ENCODE measurements at regions not wholly inside any gene's neighbourhood (a gene's known extent, or its start where the extent isn't known, plus 50 kb on each side); places are given as distances from the start of the nearest gene placed in this dataset.

DNA sequence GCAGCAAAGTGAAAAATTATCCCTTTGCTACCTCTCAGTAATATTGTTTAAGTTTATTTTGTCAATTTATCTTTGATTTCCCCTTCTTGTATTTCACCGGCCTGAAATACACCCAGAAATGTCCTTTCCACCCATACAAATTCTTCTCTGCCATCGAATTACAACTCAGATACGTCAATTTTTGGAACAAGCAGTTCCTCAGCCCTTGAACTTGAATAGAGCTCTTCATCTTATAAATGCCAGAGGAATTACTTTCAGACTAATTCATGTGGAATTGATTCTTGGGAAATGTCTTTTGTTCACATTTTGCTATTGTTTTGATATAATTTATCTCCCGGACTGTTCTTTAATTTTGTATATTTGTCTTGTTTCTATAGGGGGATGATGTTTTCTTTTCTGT, 1359.3 kb upstream of the MIR17HG start:
- no peak overlapping the region for H3K27ac ChIP-seq (ENCODE audit: low read depth, low read length)
- POLR2A ChIA-PET = no interaction called here
- TF ChIP-seq, protein P1, sequence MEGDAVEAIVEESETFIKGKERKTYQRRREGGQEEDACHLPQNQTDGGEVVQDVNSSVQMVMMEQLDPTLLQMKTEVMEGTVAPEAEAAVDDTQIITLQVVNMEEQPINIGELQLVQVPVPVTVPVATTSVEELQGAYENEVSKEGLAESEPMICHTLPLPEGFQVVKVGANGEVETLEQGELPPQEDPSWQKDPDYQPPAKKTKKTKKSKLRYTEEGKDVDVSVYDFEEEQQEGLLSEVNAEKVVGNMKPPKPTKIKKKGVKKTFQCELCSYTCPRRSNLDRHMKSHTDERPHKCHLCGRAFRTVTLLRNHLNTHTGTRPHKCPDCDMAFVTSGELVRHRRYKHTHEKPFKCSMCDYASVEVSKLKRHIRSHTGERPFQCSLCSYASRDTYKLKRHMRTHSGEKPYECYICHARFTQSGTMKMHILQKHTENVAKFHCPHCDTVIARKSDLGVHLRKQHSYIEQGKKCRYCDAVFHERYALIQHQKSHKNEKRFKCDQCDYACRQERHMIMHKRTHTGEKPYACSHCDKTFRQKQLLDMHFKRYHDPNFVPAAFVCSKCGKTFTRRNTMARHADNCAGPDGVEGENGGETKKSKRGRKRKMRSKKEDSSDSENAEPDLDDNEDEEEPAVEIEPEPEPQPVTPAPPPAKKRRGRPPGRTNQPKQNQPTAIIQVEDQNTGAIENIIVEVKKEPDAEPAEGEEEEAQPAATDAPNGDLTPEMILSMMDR (IDR thresholded peaks at IDR 0.05; ENCODE audit: low read depth, low read length) = no peak

DNA sequence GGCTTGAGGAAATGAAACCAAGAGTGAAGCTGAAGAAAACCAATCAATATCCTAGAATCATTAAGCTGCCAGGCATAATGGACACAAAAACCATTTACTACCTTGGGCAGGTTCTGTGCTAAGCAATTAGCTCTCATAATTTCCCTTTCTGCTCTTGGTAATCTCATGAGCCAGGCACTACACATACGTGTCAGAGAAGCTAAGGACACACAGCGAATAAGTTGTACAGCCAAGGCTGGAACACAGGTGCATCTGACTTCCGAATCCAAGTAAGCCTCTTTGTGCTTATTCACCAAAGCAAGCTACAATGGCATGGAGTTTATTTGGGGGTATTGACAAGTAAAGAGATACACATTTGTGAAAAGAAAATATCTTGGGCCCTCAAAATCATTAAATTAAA, 1343.9 kb upstream of the MIR17HG start:
- no peak overlapping the region for H3K4me3 ChIP-seq (ENCODE audit: low read depth, low read length)
- H3K9me3 ChIP-seq (ENCODE audit: control insufficient read depth, insufficient read depth, low read length) = no peaks in the 10 kb centered on the region
- no peaks in the 10 kb centered on the region for H3K27me3 ChIP-seq (ENCODE audit: control insufficient read depth, insufficient read depth, low read length)
- ChIA-PET CTCF (no interaction called here), POLR2A (no interaction called here)
- TF ChIP-seq, protein P1 (IDR thresholded peaks at IDR 0.05; ENCODE audit: low read depth, low read length) = no peak
- no peak for DNase-seq (ENCODE audit: low read depth, low spot score)
- H3K27ac ChIP-seq (ENCODE audit: low read depth, low read length) = no peak overlapping the region

More for the DNA sequence above, 1359.3 kb upstream of the MIR17HG start:
- Histone ChIP-seq H3K4me3 (ENCODE audit: low read depth, low read length) (no peak overlapping the region), H3K9me3 (ENCODE audit: control insufficient read depth, insufficient read depth, low read length) (no peaks in the 10 kb centered on the region), H3K27me3 (ENCODE audit: control insufficient read depth, insufficient read depth, low read length) (no peaks in the 10 kb centered on the region)
- CTCF ChIA-PET = no interaction called here
- no peak for DNase-seq (ENCODE audit: low read depth, low spot score)

DNA sequence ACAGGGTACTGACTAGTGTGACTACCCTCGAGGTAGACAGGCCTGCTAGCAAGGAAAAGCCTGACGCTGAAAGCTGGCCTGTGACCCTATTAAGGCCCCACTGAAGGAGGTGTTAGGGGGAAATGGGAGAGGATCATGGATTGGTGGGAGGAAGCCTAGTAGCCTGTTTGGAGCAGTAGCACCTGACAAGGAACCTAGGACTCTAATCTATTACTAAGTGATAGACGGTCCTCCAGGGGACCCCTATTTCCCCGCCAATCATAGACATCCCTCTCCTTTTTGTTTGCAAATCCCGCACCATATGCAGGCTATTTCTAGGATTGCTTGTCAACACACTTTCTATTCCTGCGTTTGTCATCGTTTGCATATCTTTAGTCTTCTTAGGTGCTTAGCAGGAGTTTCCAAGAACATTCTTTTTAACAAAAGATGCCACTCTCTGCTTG, 1338.8 kb upstream of the MIR17HG start:
- CTCF ChIA-PET = no interaction called here
- DNase-seq (ENCODE audit: low read depth, low spot score) = no peak
- Histone ChIP-seq H3K9me3 (ENCODE audit: control insufficient read depth, insufficient read depth, low read length) (no peaks in the 10 kb centered on the region), H3K4me3 (ENCODE audit: low read depth, low read length) (no peak overlapping the region), H3K27ac (ENCODE audit: low read depth, low read length) (no peak overlapping the region), H3K27me3 (ENCODE audit: control insufficient read depth, insufficient read depth, low read length) (no peaks in the 10 kb centered on the region)
- POLR2A ChIA-PET = no interaction called here
- TF ChIP-seq, protein P1 (IDR thresholded peaks at IDR 0.05; ENCODE audit: low read depth, low read length) = no peak

DNA sequence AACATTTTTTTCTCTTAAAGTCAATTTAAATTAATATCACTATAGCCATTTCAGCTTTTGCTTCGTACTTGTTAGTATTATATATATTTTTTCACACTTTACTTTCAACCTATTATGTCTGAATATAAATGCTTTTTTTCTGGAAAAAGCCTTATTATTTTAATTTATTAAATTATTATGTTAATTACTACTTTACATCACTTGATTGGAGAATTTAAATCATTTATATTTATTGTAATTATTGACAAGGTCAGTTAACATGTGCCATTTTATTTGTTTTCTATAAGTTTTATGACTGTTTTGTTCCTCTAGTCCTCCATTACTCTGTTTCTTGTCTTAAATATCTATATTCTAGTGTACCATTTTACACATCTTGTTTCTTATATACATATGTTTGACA, 1333.4 kb upstream of the MIR17HG start:
- TF ChIP-seq, protein P1 (IDR thresholded peaks at IDR 0.05; ENCODE audit: low read depth, low read length) = no peak
- no peak overlapping the region for H3K4me3 ChIP-seq (ENCODE audit: low read depth, low read length)
- ChIA-PET POLR2A (no interaction called here), CTCF (no interaction called here)
- H3K9me3 ChIP-seq (ENCODE audit: control insufficient read depth, insufficient read depth, low read length) = no peaks in the 10 kb centered on the region
- no peak overlapping the region for H3K27ac ChIP-seq (ENCODE audit: low read depth, low read length)
- H3K27me3 ChIP-seq (ENCODE audit: control insufficient read depth, insufficient read depth, low read length) = no peaks in the 10 kb centered on the region
- no peak for DNase-seq (ENCODE audit: low read depth, low spot score)

DNA sequence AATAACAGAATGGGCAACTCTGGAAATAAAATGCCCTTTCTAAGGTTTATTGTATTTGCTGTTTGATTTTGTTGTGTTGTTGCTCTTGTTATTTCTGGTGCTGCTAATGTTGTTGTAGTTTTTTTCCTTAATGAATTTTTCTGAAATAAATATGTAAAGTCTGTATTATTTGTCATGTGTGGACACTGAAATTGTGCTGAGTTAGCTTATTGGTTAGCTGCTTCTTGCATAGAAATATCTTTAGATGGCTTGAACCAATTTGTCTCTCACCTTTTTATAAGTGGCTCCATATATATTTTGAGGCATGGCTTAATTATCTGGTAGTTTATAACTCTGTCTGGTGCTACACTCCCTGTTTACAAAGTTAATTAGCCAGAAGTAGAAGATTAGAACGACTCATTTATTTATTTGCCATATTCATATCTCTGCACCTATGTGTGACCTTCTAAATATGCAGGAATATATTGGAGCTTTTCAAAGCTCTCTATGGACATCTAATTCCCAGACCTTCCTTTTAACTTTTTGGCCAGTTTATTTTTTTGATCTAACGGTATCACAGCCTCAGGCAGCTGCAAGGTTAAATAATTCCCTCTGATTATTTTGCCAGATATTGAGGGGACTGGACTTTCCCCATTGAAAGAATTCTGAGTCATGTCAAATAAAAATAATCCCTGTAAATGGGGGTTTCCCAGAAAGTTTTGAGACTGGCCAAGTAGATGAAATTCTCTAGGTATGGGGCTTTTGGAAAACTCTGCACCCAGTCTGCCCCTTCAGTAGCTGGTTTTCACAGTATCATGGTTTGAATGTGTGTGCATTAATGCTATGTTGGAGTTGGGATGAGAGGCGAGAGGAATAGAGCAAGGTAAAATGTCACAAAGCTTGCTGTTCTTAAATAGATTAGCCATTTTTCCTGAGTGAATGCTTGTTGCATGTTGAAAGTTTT, 1331.7 kb upstream of the MIR17HG start:
- ChIA-PET CTCF (no interaction called here), POLR2A (no interaction called here)
- no peak overlapping the region for H3K4me3 ChIP-seq (ENCODE audit: low read depth, low read length)
- no peaks in the 10 kb centered on the region for H3K9me3 ChIP-seq (ENCODE audit: control insufficient read depth, insufficient read depth, low read length)
- no peaks in the 10 kb centered on the region for H3K27me3 ChIP-seq (ENCODE audit: control insufficient read depth, insufficient read depth, low read length)
- no peak overlapping the region for H3K27ac ChIP-seq (ENCODE audit: low read depth, low read length)
- no peak for DNase-seq (ENCODE audit: low read depth, low spot score)
- TF ChIP-seq, protein P1 (IDR thresholded peaks at IDR 0.05; ENCODE audit: low read depth, low read length) = no peak

All from AG04450 (cell line).